Psoas muscle (tissue), 7 donors: ENCODE measurements at regions not wholly inside any gene's neighbourhood (a gene's known extent, or its start where the extent isn't known, plus 50 kb on each side); places are given as distances from the start of the nearest gene placed in this dataset.
A peak's percentile ranks its signal among the peaks of the same experiment; 100 is the strongest.

Source experiments
- ATAC-seq, 4 donors: fragments of 200-7000 bp; cut with Tn5 transposase; one replicate each; pipeline ENCODE4 v1.9.1; 2020; ENCODE audit warnings: moderate library complexity in 3 of 4, mild to moderate bottlenecking in 2 of 4
- DNase-seq, 2 donors: peaks; one replicate each; pipeline ENCODE4 v3.0.0-alpha.2; 2020
- H3K27ac ChIP-seq: fragments of 200-600 bp; one replicate; pipeline ENCODE4 v1.8.0; 2022
- H3K27me3 ChIP-seq, 3 donors: fragments of 200-600 bp in 1 of 3; one replicate each; pipeline versions ENCODE4 v1.6.1 to v1.8.0; 2013 to 2022; ENCODE audit warnings: low read length in 2 of 3, mild to moderate bottlenecking in 2 of 3, moderate library complexity in 1 of 3; ENCODE audit not compliant: insufficient read depth in 3 of 3
- H3K36me3 ChIP-seq, 2 donors: fragments of 200-600 bp in 1 of 2; one replicate each; pipeline versions ENCODE4 v1.6.1 to v1.8.0; 2013 to 2022; ENCODE audit warnings: low read depth in 1 of 2, mild to moderate bottlenecking in 1 of 2, moderate library complexity in 1 of 2; ENCODE audit not compliant: insufficient read depth in 1 of 2
- H3K4me1 ChIP-seq: fragments of 200-600 bp; one replicate; pipeline ENCODE4 v1.8.0; 2022
- H3K4me3 ChIP-seq: fragments of 200-600 bp; one replicate; pipeline ENCODE4 v1.8.0; 2022; ENCODE audit warnings: mild to moderate bottlenecking
- H3K9me3 ChIP-seq: fragments of 200-600 bp; one replicate; pipeline ENCODE4 v1.8.0; 2022
- CTCF ChIP-seq: fragments of 200-600 bp; IDR thresholded peaks from one replicate; pipeline ENCODE4 v1.8.0; 2022; ENCODE audit warnings: antibody characterized with exemption
- WGBS, 3 donors: extraction: QIAGEN DNeasy Blood & Tissue Kit; methylation state at CpG; one replicate each; pipeline versions ENCODE4 v1.1.6 to v1.1.7; 2013; 5-methylcytosine and 5-hydroxymethylcytosine counted together
- intact Hi-C, 2 donors: fragments of 100-400 bp; cut with DNase I; formaldehyde crosslinking; loops; one replicate each; pipeline versions ENCODE4 v1.11.0 to v1.14.2; 2022
- donor health status: healthy with polysubstance abuse.
- donor health status: DM: no; HTN: no; CAD: no; lungs with moderate emphysema.
- donor health status: Bipolar disorder and iron deficiency.
- donor health status: healthy.
- donor health status: DM: yes; HTN: yes; CAD: no.
- donor health status: DM: no; HTN: no; CAD: no.
- donor health status: DM: yes; HTN: yes; CAD: no.

GRCh38 chr12:67411562-67411961 lies 142.4 kb downstream of the CAND1 start:
- H3K27ac ChIP-seq: no peak overlapping the region
- no peak for ATAC-seq
- no peak for DNase-seq
- H3K27me3 ChIP-seq: no peaks in the 10 kb centered on the region
- intact Hi-C loops: loop anchor here (5.0 kb wide), 2 partner anchors 54 to 139 kb away; no protein-coding TSS in a partner anchor
- peaks cover 34% of the 10 kb centered on the region for H3K4me1 ChIP-seq
- H3K4me3 ChIP-seq: no peak overlapping the region
- 85 to 92% (median 88%) methylated on average over 2 of the region's 2 CpGs for WGBS, 3 donors
- no peak for TF ChIP-seq CTCF
- no peaks in the 10 kb centered on the region for H3K9me3 ChIP-seq
- no peaks in the 10 kb centered on the region for H3K36me3 ChIP-seq

- H3K27ac ChIP-seq: peak overlapping the region; percentile 79
- no peaks in the 10 kb centered on the region for H3K9me3 ChIP-seq
- no peak for TF ChIP-seq CTCF
- H3K36me3 ChIP-seq: no peaks in the 10 kb centered on the region
- intact Hi-C loops: loop anchor here (5.0 kb wide), 2 partner anchors 56 to 141 kb away; no protein-coding TSS in a partner anchor
- ATAC-seq (peak; percentile 76 to 91 (median 86)), DNase-seq (no peak)
- H3K4me1 ChIP-seq: peaks cover 34% of the 10 kb centered on the region
- H3K27me3 ChIP-seq: no peaks in the 10 kb centered on the region
- WGBS, 3 donors: 38 to 42% (median 41%) methylated on average over 4 of the region's 4 CpGs
- H3K4me3 ChIP-seq: peak overlapping the region; percentile 12
Observed at GRCh38 chr12:67413577-67413976, 144.4 kb downstream of the CAND1 start.

- 42 to 49% (median 44%) methylated on average over 6 of the region's 6 CpGs for WGBS, 3 donors
- intact Hi-C loops: loop anchor here (2.0 to 5.0 kb wide), 3 partner anchors 57 to 142 kb away; no protein-coding TSS in a partner anchor
- Histone ChIP-seq H3K27me3 (no peaks in the 10 kb centered on the region), H3K36me3 (no peaks in the 10 kb centered on the region), H3K4me1 (peaks cover 34% of the 10 kb centered on the region), H3K4me3 (peak overlapping the region; percentile 12), H3K9me3 (no peaks in the 10 kb centered on the region), H3K27ac (peak overlapping the region; percentile 79)
- TF ChIP-seq CTCF: no peak
- ATAC-seq: peak in 3 of 4 donors; percentile 36 to 60 (median 43)
- no peak for DNase-seq
Observed at GRCh38 chr12:67414011-67414715, 145.0 kb downstream of the CAND1 start.

- no peak overlapping the region for H3K4me3 ChIP-seq
- H3K27ac ChIP-seq: no peak overlapping the region
- no peaks in the 10 kb centered on the region for H3K36me3 ChIP-seq
- H3K4me1 ChIP-seq: peaks cover 32% of the 10 kb centered on the region
- DNase-seq: no peak
- ATAC-seq: peak; percentile 69 to 78 (median 74)
- WGBS, 3 donors: 28 to 31% (median 31%) methylated on average over 4 of the region's 4 CpGs
- no peaks in the 10 kb centered on the region for H3K9me3 ChIP-seq
- no peaks in the 10 kb centered on the region for H3K27me3 ChIP-seq
- TF ChIP-seq CTCF: peak; percentile 55
- intact Hi-C loops: loop anchor here in 1 of 2 donors (2.0 kb wide), 1 partner anchor 59 kb away; no protein-coding TSS in a partner anchor
Observed at GRCh38 chr12:67415473-67415872, 146.3 kb downstream of the CAND1 start.
